ENCODE measurements at regions not wholly inside any gene's neighbourhood (a gene's known extent, or its start where the extent isn't known, plus 50 kb on each side); places are given as distances from the start of the nearest gene placed in this dataset.

- no peak overlapping the region for H3K27ac ChIP-seq
- no peak for DNase-seq (ENCODE audit: low spot score in 2 of 2)
- H3K27me3 ChIP-seq, result no peaks in the 10 kb centered on the region
- no peak overlapping the region for H3K4me3 ChIP-seq
- no peaks in the 10 kb centered on the region for H3K9me3 ChIP-seq
- no peaks in the 10 kb centered on the region for H3K36me3 ChIP-seq
- no peaks in the 10 kb centered on the region for H3K4me1 ChIP-seq
- 89% methylated on average over 1 of the region's 1 CpG for WGBS
- TF ChIP-seq POLR2A (IDR thresholded peaks at IDR 0.05) (no peak), CTCF (IDR thresholded peaks at IDR 0.05) (no peak), POLR2AphosphoS5 (IDR thresholded peaks at IDR 0.05) (no peak), EP300 (IDR thresholded peaks at IDR 0.05) (no peak)
Observed at GRCh38 chr7:156257904-156258303, 382.7 kb upstream of the RNF32 start.

- TF ChIP-seq EP300 (IDR thresholded peaks at IDR 0.05) (no peak), POLR2AphosphoS5 (IDR thresholded peaks at IDR 0.05) (no peak), CTCF (IDR thresholded peaks at IDR 0.05) (no peak), POLR2A (IDR thresholded peaks at IDR 0.05) (no peak)
- Histone ChIP-seq H3K9me3 (no peaks in the 10 kb centered on the region), H3K27ac (no peak overlapping the region), H3K4me3 (no peak overlapping the region), H3K4me1 (no peaks in the 10 kb centered on the region), H3K36me3 (no peaks in the 10 kb centered on the region), H3K27me3 (no peaks in the 10 kb centered on the region)
- no peak for DNase-seq (ENCODE audit: low spot score in 2 of 2)
- 82% methylated on average over 5 of the region's 5 CpGs for WGBS
Observed at GRCh38 chr7:156255635-156256034, 384.9 kb upstream of the RNF32 start.

GRCh38 chr7:156251861-156252260, 388.7 kb upstream of the RNF32 start:
- WGBS, result 90% methylated on average over 8 of the region's 9 CpGs

DNA sequence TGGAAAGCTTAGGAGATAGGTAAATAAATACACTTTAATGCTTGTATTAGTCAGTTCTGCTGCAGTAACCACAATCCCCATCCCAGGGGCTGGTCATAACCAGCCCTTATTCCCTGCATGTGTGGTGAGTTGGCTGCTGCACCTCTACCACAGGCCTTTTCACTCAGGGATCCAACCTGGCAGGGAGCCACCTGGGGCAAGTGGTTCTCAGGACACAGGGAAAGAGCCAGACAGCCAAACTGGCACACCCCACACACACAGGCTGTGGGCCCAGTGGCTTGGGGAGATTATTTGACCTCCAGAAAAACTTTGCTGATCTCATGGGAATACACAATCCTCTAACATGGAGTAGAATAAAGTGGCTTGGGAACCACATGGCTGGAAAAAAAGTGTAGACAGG, 400.0 kb upstream of the RNF32 start:
- H3K9me3 ChIP-seq, result no peaks in the 10 kb centered on the region
- TF ChIP-seq EP300 (IDR thresholded peaks at IDR 0.05) (no peak), POLR2AphosphoS5 (IDR thresholded peaks at IDR 0.05) (no peak), CTCF (IDR thresholded peaks at IDR 0.05) (no peak), POLR2A (IDR thresholded peaks at IDR 0.05) (no peak)
- no peaks in the 10 kb centered on the region for H3K36me3 ChIP-seq
- H3K27me3 ChIP-seq, result no peaks in the 10 kb centered on the region
- DNase-seq (ENCODE audit: low spot score in 2 of 2), result no peak
- H3K4me1 ChIP-seq, result no peaks in the 10 kb centered on the region
- H3K27ac ChIP-seq, result no peak overlapping the region
- H3K4me3 ChIP-seq, result no peak overlapping the region

More at GRCh38 chr7:156251861-156252260, 388.7 kb upstream of the RNF32 start:
- H3K36me3 ChIP-seq, result no peaks in the 10 kb centered on the region
- no peaks in the 10 kb centered on the region for H3K27me3 ChIP-seq
- no peaks in the 10 kb centered on the region for H3K4me1 ChIP-seq
- H3K9me3 ChIP-seq, result no peaks in the 10 kb centered on the region
- no peak overlapping the region for H3K4me3 ChIP-seq
- no peak for DNase-seq (ENCODE audit: low spot score in 2 of 2)
- TF ChIP-seq POLR2AphosphoS5 (IDR thresholded peaks at IDR 0.05), result no peak
- no peak for TF ChIP-seq CTCF (IDR thresholded peaks at IDR 0.05)
- TF ChIP-seq POLR2A (IDR thresholded peaks at IDR 0.05), result no peak
- no peak for TF ChIP-seq EP300 (IDR thresholded peaks at IDR 0.05)
- H3K27ac ChIP-seq, result no peak overlapping the region

DNA sequence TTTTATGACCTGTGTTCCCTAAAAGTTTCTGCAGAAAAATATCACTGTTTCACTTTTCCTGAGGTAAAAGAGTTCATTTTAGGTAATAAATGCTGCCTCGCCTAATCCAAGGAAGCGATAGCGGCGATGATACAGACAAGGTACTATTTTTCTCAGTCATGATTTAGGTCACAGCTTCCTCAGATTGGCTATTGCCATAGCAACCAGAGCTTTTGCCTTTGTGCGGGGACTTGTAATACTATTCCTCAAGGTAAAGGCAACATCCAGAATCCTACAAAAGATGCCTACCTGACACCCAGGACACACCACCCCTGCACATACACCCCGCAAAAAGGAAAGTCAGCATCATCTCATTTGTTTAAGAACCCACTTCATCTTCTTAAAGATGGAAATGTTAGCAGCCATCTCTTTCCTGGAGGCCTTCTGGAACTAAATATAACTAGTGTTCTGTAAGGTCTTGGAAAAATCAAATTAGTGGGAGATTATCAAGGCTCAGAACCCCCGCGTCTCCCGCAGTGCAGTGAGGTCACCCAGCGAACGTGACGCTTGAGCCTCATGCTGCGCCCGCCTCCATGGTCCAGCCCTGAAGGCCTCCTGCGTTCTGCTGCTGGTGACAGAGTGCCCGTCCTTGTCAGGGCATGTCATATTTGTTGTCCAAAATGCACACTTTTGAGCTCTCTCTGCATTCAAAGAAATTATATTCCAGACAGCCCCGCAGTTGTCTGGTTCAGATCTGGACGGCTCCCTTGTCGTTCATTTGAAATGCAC, 402.0 kb upstream of the RNF32 start:
- Histone ChIP-seq H3K4me3 (no peak overlapping the region), H3K9me3 (no peaks in the 10 kb centered on the region), H3K4me1 (no peaks in the 10 kb centered on the region), H3K27ac (no peak overlapping the region), H3K36me3 (no peaks in the 10 kb centered on the region), H3K27me3 (no peaks in the 10 kb centered on the region)
- no peak for DNase-seq (ENCODE audit: low spot score in 2 of 2)
- TF ChIP-seq POLR2A (IDR thresholded peaks at IDR 0.05) (no peak), EP300 (IDR thresholded peaks at IDR 0.05) (no peak), POLR2AphosphoS5 (IDR thresholded peaks at IDR 0.05) (no peak), CTCF (IDR thresholded peaks at IDR 0.05) (no peak)
- WGBS, result 88% methylated on average over 19 of the region's 19 CpGs

Data from suprapubic skin (tissue), 4 donors.